ENCODE measurements at regions not wholly inside any gene's neighbourhood (a gene's known extent, or its start where the extent isn't known, plus 50 kb on each side); places are given as distances from the start of the nearest gene placed in this dataset.
"Not testable (repeated sequence)": the region's sequence is repeated elsewhere in the genome, so short reads cannot be mapped to it uniquely, and the experiment has no call there.

DNA sequence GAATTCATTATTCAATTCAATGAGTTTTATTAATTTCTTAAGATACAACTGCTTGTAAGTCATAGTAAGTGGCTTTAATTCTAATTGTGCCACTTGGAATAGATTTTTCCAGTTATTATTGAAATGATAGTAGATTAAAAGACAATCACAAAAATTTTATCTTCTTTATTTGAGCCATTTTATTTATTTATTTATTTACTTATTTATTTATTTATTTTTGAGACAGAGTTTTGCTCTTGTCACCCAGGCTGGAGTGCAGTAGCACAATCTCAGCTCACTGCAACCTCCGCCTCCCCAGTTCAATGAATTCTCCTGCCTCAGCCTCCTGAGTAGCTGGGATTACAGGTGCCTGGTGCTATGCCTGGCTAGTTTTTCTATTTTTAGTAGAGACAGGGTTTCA, 235.7 kb upstream of the DSEL start:
- DNase-seq (ENCODE audit: low spot score) = not testable (repeated sequence)

DNA sequence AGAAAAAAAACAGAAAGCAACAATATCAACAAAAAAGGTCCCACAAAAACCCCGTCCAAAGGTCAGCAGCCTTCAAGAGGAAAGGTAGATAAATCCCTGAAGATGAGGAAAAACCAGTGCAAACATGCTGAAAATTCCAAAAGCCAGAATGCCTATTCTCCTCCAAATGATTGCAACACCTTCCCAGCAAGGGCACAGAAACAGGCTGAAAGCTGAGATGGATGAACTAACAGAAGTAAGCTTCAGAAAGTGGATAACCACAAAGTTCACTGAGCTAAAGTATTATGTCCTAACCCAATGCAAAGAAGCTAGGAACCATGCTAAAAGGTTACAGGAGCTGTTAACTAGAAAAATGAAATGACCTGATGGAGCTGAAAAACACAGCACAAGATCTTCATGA, 226.4 kb upstream of the DSEL start:
- no peak for DNase-seq (ENCODE audit: low spot score)

- DNase-seq (ENCODE audit: low spot score) = no peak
Observed at GRCh38 chr18:67742525-67742924, 226.0 kb upstream of the DSEL start.

GRCh38 chr18:67735506-67735905, 219.0 kb upstream of the DSEL start:
- no peak for DNase-seq (ENCODE audit: low spot score)

DNA sequence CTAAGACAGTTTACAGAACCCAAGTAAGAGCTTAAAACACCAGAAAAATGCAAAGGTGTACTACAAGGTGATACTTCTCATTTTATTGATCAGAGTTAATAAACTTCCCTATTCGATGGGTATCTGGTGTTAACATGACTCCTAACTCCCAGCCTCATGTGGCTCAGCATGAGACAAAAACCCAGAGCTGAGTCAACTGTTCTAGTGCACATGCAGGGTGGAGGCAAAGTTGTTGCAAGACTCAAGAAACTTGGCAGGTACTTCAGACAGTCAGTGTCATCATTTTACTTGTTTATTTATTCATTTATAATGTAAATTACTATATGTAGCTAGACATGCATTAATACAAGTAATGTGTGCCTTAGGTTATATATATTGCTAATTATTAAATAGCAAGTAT, 216.6 kb upstream of the DSEL start:
- no peak for DNase-seq (ENCODE audit: low spot score)

DNA sequence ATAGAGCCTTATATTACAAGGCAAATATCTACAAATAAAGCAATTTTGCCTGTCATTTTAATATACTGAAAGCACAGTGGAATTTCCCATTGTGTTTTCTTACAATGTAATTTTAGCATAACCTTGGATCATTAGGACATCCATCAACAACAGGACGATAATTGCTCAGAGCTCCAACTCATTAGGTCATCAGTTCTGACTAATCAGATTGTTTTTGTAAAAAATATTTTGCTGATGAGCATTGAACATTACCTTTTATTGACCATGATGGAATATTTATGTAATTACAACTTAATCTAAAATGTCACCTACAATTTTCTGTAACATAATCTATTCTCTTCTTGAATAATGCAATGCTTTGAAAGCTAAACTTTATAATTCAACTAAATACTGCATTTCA, 215.3 kb upstream of the DSEL start:
- DNase-seq (ENCODE audit: low spot score) = no peak

- DNase-seq (ENCODE audit: low spot score) = no peak
Observed at GRCh38 chr18:67730886-67731285, 214.4 kb upstream of the DSEL start.

DNA sequence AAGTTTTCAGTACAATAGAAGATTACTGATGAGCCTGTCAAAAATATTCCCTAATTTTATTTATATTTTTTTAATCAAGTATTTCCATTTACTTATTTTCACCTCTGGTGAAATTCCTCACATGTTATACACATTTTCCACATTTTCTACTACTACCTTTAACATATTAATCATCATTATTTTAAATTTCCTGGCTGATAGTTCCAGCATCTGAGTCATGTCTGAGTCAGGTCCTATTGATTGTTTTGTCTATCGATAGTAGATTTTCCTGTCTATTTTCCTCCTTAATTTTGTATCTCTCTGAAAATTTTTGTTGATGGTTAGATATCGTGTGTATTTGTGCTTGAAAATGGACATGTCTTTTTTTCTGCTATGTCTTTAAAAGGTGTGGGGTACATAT, 211.8 kb upstream of the DSEL start:
- DNase-seq (ENCODE audit: low spot score) = no peak

DNA sequence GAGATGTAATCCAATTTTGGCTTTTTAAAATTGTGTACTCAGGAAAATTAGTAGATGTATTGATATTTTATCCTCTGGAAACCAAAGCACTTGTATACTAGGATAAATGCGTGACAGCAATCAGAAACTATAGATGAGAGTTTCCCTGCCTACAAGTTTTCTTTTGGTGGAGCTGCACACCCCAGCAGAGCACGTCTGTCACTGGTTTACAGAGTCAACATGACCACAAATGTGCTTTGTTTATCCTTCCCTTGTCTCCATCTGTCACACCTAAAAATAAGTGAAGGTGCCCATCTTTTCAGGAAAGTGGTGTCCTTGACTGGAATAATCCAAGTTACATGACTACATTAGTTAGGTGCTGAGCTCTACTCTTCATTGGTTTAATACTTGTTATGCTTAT, 210.4 kb upstream of the DSEL start:
- no peak for DNase-seq (ENCODE audit: low spot score)

GRCh38 chr18:67717800-67718199, 201.3 kb upstream of the DSEL start:
- DNase-seq (ENCODE audit: low spot score) = no peak

GRCh38 chr18:67715567-67715966, 199.0 kb upstream of the DSEL start:
- no peak for DNase-seq (ENCODE audit: low spot score)

- no peak for DNase-seq (ENCODE audit: low spot score)
Observed at GRCh38 chr18:67710639-67711038, 194.1 kb upstream of the DSEL start.

DNA sequence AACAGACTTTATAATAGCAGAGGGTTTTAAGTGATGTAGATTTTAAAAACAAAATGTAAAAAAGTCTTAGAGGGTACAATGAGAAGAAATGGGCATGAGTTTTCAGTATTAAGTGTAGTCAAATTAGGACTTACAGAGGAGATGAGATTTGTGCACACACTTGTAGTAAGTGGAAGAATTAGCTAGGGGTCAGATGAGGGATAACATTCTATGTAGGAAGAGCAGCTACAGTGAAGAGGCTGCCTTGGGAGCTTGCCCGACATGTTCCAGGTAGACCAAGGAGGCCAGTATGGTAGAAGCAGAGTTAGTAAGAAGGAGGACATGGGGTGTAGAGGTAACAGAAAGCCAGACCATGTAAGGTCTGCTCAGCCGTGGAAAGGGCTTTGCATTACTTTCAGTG, 189.2 kb upstream of the DSEL start:
- peak; percentile 34 for DNase-seq (ENCODE audit: low spot score)

DNA sequence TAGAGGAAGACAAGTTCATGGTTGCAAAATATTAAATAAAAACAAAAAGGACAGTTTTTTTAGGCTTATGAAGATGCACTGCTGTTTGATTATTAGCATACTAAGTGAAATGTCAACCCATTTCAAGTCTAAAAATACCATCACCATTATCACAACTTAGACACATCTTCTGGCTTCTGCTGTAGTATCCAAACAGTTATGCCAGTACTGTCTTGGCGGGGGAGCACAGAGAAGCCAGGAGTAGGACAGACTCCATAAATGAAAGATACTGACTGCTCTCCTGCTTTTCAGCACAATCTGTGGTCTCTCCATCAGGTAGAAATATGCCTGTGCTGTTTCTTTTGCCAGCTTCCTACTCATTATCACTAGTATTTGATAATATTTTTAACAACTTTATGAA, 179.2 kb upstream of the DSEL start:
- DNase-seq (ENCODE audit: low spot score) = no peak

DNA sequence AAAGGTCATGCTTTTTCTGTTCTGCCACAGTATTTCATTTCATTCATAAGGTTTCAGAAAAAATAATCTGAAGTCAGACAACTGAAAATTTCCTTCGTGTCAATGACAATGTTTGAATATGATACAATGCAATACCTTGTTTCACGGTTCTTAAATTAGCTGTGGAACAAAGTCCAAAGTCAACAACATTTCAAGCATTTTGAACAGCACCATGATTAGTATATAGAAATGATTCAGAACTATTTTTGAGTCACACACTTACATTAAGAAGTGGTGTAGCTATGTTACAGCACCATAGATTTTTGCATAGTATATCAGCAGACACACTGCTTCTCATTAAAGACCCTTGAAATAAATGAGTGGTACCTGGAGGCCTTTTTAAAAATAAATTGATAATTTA, 178.3 kb upstream of the DSEL start:
- no peak for DNase-seq (ENCODE audit: low spot score)

DNA sequence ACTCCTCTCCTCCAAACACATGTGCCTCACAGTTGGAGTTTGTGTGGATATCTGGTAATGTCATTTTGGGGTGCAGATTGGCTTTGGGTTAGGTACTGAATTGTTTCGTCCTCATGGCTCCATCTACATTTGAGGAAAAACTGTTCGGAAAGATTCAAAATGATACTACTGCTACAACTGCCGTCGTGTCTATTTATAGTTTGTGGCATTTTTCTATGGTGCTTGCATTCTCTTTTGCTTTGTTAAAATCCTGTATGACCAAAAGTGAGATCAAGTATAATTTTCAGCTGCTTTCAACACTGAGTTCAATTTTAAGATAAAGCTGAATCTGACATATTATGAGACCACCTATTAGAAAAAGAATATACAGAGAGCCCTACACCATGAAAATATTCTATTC, 176.3 kb upstream of the DSEL start:
- no peak for DNase-seq (ENCODE audit: low spot score)

- no peak for DNase-seq (ENCODE audit: low spot score)
Observed at GRCh38 chr18:67682516-67682915, 166.0 kb upstream of the DSEL start.

GRCh38 chr18:67677489-67677888, 161.0 kb upstream of the DSEL start:
- DNase-seq (ENCODE audit: low spot score) = no peak

DNA sequence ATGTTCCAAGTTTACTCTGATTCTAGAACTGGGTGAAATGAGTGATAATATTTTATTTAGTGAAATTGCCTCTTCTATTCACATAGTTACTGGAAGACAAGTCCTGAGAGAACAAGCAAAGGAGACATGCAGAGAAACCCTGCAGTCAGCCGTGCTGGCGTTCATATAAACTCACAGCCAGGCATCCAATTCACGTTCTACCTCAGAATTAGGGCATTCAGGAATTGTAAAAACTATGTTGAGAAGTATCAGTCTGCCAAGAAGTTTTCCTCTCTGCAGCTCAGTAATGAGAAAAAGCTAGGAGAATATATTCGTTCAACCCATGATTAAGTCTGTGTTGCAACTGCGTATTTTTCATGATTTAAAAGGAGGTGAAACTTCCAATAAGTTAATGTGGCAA, 156.2 kb upstream of the DSEL start:
- no peak for DNase-seq (ENCODE audit: low spot score)

- DNase-seq (ENCODE audit: low spot score) = no peak
Observed at GRCh38 chr18:67672155-67672554, 155.6 kb upstream of the DSEL start.

DNA sequence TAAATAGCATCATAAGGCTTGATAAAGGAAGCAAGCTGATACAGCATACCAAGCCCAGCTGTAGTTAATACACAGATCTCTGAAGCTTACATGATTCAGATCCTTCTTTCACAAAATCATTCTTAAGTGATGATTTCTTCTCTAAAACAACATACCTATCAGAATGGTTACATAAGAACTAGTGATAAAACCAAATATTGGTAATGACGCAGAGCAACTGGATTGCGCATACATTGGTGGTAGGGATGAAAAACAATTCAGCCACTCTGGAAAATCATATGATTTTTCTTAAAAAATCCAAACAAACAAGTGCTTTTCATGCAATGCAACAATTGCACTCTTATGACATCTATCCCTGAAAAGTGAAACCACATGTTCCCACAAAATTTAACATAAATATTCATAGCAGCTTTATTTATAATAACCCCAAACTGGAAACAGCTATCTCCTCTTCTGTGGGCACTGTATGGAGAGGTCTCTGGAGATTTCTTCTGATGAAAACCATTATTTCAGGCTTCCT, 153.6 kb upstream of the DSEL start:
- no peak for DNase-seq (ENCODE audit: low spot score)

DNA sequence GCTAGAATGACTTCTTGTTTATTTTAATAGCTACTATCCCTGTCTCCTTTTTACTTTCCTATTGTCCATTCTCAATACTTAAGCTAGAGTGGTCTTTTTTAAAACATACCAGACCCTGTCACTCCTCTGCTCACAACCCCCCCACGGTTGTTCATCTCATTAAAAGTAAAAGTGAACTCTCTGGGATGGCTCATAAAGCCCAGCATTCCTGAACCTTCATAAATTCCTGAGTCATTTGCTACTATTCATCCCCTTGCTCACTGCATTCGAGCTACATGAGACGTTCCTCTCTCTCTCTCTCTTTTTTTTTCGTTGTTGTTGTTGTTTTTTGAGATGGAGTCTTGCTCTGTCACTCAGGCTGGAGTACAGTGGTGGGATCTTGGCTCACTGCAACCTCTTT, 148.7 kb upstream of the DSEL start:
- no peak for DNase-seq (ENCODE audit: low spot score)

DNA sequence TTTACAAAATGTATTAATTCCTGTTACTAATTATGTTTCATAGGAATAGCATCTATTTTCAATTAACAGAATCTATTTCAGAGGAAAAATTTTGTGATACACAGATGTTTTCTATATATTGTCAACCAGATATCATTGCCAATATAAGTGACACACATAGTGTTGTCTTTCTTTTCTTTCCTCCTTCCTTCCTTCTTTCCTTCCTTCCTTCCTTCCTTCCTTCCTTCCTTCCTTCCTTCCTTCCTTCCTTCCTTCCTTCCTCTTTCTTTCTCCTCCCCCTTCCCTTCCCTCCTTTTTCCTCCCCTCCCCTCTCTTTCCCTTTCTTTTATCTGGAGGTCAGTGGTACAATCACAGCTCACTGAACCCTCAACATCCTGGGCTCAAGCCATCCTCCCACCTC, 146.5 kb upstream of the DSEL start:
- no peak for DNase-seq (ENCODE audit: low spot score)

- DNase-seq (ENCODE audit: low spot score) = no peak
Observed at GRCh38 chr18:67661555-67661954, 145.0 kb upstream of the DSEL start.

DNA sequence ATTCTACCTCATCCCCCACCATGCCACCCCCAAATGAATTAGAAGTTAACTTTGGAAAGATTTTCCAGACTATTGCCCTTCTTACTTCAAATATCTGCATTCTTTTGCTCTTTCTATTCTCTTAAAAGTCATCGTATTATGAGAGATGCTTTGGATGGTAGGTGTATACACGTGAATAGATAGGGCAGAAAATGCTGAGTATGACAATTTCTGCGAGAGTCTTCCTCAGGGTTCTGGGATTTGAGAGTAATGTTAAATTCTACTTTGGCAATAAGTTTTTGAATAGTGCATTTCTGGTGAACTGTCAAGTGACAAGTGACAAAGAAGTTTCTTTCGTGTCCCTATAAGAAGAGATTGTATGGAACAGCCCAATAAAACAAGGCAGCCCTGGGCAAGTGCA, 137.6 kb upstream of the DSEL start:
- no peak for DNase-seq (ENCODE audit: low spot score)

Data from H4 (cell line).